SU-DHL-6 (cell line): ENCODE measurements at regions not wholly inside any gene's neighbourhood (a gene's known extent, or its start where the extent isn't known, plus 50 kb on each side); places are given as distances from the start of the nearest gene placed in this dataset.

ENCODE experiments used
- EZH2phosphoT487 ChIP-seq: fragments of 200-600 bp; sonication (generic), shearing (Covaris generic); conservative IDR thresholded peaks from 2 replicates; pipeline ENCODE4 v1.6.1; 2018; ENCODE audit warnings: mild to moderate bottlenecking, antibody characterized with exemption, low read length, moderate library complexity, mixed read lengths
- TF ChIP-seq, protein P1 (sequence below): fragments of 200-600 bp; sonication (generic); IDR thresholded peaks from one replicate; pipeline ENCODE4 v1.5.1; 2017; ENCODE audit warnings: antibody characterized with exemption, mild to moderate bottlenecking, low read length, moderate library complexity; ENCODE audit not compliant: insufficient read depth, poor library complexity, severe bottlenecking

DNA sequence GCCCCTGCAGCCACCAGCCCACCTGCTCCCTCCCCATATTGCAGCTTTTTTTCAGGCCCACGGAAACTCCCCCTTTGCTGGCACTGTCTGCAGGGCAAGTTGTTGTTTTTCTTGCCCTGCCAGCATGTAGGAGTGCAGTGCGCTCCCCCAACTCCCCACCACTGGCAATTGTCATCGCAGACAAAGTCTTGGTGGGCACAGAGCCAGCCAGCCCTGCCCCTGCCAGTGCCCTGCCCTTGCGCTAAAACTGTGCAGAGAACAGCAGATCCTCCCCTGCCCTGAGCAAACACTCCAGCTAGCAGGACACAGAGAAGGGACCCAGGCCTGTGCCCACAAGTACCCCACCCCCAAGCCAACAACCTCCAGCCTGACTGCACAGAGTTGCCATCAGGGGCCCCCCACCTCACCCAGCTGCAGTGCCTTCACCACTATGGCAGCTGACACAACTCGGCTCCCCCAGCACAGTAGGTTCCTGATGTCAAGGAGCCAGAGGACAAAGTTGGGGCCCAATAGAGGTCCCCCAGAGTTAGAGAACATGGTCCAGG lies 158.1 kb upstream of the ARHGAP42 start:
- TF ChIP-seq, protein P1, sequence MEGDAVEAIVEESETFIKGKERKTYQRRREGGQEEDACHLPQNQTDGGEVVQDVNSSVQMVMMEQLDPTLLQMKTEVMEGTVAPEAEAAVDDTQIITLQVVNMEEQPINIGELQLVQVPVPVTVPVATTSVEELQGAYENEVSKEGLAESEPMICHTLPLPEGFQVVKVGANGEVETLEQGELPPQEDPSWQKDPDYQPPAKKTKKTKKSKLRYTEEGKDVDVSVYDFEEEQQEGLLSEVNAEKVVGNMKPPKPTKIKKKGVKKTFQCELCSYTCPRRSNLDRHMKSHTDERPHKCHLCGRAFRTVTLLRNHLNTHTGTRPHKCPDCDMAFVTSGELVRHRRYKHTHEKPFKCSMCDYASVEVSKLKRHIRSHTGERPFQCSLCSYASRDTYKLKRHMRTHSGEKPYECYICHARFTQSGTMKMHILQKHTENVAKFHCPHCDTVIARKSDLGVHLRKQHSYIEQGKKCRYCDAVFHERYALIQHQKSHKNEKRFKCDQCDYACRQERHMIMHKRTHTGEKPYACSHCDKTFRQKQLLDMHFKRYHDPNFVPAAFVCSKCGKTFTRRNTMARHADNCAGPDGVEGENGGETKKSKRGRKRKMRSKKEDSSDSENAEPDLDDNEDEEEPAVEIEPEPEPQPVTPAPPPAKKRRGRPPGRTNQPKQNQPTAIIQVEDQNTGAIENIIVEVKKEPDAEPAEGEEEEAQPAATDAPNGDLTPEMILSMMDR = no peak
- TF ChIP-seq EZH2phosphoT487 = no peak
